ENCODE measurements at regions not wholly inside any gene's neighbourhood (a gene's known extent, or its start where the extent isn't known, plus 50 kb on each side); places are given as distances from the start of the nearest gene placed in this dataset.

GRCh38 chr19:30978639-30979038 lies 370.6 kb downstream of the TSHZ3 start:
- H3K9me3 ChIP-seq (ENCODE audit: low read depth): no peaks in the 10 kb centered on the region
- DNase-seq (ENCODE audit: low read depth in 1 of 2, low spot score in 1 of 2): no peak
- no peaks in the 10 kb centered on the region for H3K27me3 ChIP-seq
- no peak overlapping the region for H3K4me3 ChIP-seq
- H3K27ac ChIP-seq: no peak overlapping the region
- no peaks in the 10 kb centered on the region for H3K36me3 ChIP-seq
- no peaks in the 10 kb centered on the region for H3K4me1 ChIP-seq (ENCODE audit: low read depth)
- TF ChIP-seq, protein P1, sequence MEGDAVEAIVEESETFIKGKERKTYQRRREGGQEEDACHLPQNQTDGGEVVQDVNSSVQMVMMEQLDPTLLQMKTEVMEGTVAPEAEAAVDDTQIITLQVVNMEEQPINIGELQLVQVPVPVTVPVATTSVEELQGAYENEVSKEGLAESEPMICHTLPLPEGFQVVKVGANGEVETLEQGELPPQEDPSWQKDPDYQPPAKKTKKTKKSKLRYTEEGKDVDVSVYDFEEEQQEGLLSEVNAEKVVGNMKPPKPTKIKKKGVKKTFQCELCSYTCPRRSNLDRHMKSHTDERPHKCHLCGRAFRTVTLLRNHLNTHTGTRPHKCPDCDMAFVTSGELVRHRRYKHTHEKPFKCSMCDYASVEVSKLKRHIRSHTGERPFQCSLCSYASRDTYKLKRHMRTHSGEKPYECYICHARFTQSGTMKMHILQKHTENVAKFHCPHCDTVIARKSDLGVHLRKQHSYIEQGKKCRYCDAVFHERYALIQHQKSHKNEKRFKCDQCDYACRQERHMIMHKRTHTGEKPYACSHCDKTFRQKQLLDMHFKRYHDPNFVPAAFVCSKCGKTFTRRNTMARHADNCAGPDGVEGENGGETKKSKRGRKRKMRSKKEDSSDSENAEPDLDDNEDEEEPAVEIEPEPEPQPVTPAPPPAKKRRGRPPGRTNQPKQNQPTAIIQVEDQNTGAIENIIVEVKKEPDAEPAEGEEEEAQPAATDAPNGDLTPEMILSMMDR (IDR thresholded peaks at IDR 0.05; ENCODE audit: low read depth, low read length): no peak

DNA sequence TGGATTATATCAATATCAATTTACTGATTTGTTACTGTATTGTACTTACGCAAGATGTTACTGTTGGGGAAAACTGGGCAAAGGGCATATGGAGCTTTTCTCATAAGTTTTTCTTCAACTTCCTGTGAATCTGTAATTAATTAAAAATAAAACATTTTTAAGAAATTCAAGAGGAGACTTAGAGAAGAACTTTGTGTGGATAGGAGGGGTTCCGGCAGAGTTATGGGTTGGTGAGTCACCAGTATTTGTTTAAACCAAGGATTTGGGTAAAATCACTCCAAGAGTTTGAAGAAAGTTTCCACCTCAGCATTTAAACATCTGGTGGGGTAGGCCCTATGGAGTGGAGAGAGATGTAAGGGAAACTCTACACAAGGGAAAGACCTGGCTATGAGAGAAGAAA lies 379.6 kb downstream of the TSHZ3 start:
- peaks cover 2% of the 10 kb centered on the region for H3K27me3 ChIP-seq

GRCh38 chr19:30968841-30969399 lies 380.3 kb downstream of the TSHZ3 start:
- Histone ChIP-seq H3K27ac (no peak overlapping the region), H3K4me3 (no peak overlapping the region), H3K4me1 (ENCODE audit: low read depth) (no peaks in the 10 kb centered on the region), H3K9me3 (ENCODE audit: low read depth) (no peaks in the 10 kb centered on the region), H3K27me3 (peaks cover 4% of the 10 kb centered on the region), H3K36me3 (no peaks in the 10 kb centered on the region)
- TF ChIP-seq, protein P1 (IDR thresholded peaks at IDR 0.05; ENCODE audit: low read depth, low read length): no peak
- no peak for DNase-seq (ENCODE audit: low read depth in 1 of 2, low spot score in 1 of 2)

More for the DNA sequence above, 379.6 kb downstream of the TSHZ3 start:
- no peak for DNase-seq (ENCODE audit: low read depth in 1 of 2, low spot score in 1 of 2)
- Histone ChIP-seq H3K36me3 (no peaks in the 10 kb centered on the region), H3K27ac (no peak overlapping the region), H3K4me1 (ENCODE audit: low read depth) (no peaks in the 10 kb centered on the region), H3K4me3 (no peak overlapping the region), H3K9me3 (ENCODE audit: low read depth) (no peaks in the 10 kb centered on the region)
- TF ChIP-seq, protein P1 (IDR thresholded peaks at IDR 0.05; ENCODE audit: low read depth, low read length): no peak

DNA sequence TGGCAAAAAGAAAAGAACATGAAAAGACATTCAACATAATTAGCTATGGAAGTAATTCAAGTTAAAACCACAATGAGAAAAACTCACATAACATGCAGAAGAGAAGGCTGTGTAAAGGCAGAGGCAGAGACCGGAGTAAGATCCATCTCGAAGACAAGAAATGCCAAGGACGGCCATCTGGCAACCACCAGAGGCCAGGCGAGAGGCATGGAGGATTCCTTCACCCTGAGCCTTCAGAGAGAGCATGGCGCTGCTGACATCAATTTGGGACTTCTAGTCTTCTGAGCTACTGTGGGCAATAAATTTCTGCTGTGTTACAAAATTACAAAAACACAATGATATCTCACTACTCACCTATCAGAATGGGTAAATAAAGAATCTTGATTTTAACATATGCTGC lies 381.0 kb downstream of the TSHZ3 start:
- TF ChIP-seq, protein P1 (IDR thresholded peaks at IDR 0.05; ENCODE audit: low read depth, low read length): no peak
- DNase-seq (ENCODE audit: low read depth in 1 of 2, low spot score in 1 of 2): no peak
- Histone ChIP-seq H3K4me3 (no peak overlapping the region), H3K36me3 (no peaks in the 10 kb centered on the region), H3K27ac (no peak overlapping the region), H3K4me1 (ENCODE audit: low read depth) (no peaks in the 10 kb centered on the region), H3K9me3 (ENCODE audit: low read depth) (no peaks in the 10 kb centered on the region), H3K27me3 (peaks cover 4% of the 10 kb centered on the region)

- Histone ChIP-seq H3K4me3 (no peak overlapping the region), H3K9me3 (ENCODE audit: low read depth) (no peaks in the 10 kb centered on the region), H3K27me3 (peaks cover 4% of the 10 kb centered on the region), H3K4me1 (ENCODE audit: low read depth) (no peaks in the 10 kb centered on the region), H3K27ac (no peak overlapping the region), H3K36me3 (no peaks in the 10 kb centered on the region)
- no peak for DNase-seq (ENCODE audit: low read depth in 1 of 2, low spot score in 1 of 2)
- TF ChIP-seq, protein P1 (IDR thresholded peaks at IDR 0.05; ENCODE audit: low read depth, low read length): no peak
These were observed 382.8 kb downstream of the TSHZ3 start for GRCh38 chr19:30966486-30966885.
